HCT116 (cell line): ENCODE measurements at regions not wholly inside any gene's neighbourhood (a gene's known extent, or its start where the extent isn't known, plus 50 kb on each side); places are given as distances from the start of the nearest gene placed in this dataset.

Experiments
- ATAC-seq: fragments of 200-7000 bp; cut with Tn5 transposase; 2 replicates; pipeline ENCODE4 v1.9.1; 2020; ENCODE audit warnings: mild to moderate bottlenecking, moderate library complexity
- BruUV-seq: library from RNA; stranded (reverse); fragments of 400-500 nt; replicated peaks from 2 replicates; lab custom pipeline; 2021; lab: Mats Ljungman, UMichigan
- CTCF ChIA-PET: fragments of 300-600 bp; sonication (Branson Sonifier 250); formaldehyde crosslinking; loops from one replicate; lab custom pipeline; 2021; ENCODE audit warnings: antibody characterized with exemption; lab: Charles Lee
- POLR2A ChIA-PET: fragments of 300-600, 350-600 bp; sonication (Branson Sonifier 250); formaldehyde crosslinking; loops from one replicate; lab custom pipeline; 2021; ENCODE audit warnings: antibody characterized with exemption; lab: Charles Lee
- RAD21 ChIA-PET, 2 experiments: fragments of 300-600 bp; sonication (Branson Sonifier 250); formaldehyde crosslinking; loops; one replicate each; lab custom pipeline; 2023; ENCODE audit warnings: low total read pairs in 2 of 2; ENCODE audit not compliant: uncharacterized antibody in 2 of 2, unreplicated experiment in 2 of 2, low non-redundant PET in 1 of 2; lab: Charles Lee
- DNase-seq: peaks from one replicate; pipeline ENCODE4 v3.0.0-alpha.2; 2010; ENCODE audit warnings: low read depth, low spot score
- H2AFZ ChIP-seq: fragments of 200-600 bp; shearing (Covaris generic), sonication (generic); 2 replicates; pipeline ENCODE4 v1.6.1; 2017; ENCODE audit warnings: low read depth, mixed run types, mixed read lengths, antibody characterized with exemption, low read length; ENCODE audit not compliant: poor library complexity, severe bottlenecking
- H3K27ac ChIP-seq: 2 replicates; pipeline ENCODE4 v1.5.1; 2012; ENCODE audit warnings: low read depth, low read length
- H3K27me3 ChIP-seq: fragments of 200-600 bp; sonication (generic); 2 replicates; pipeline ENCODE4 v1.6.1; 2016; ENCODE audit warnings: mixed run types, low read length, mixed read lengths; ENCODE audit not compliant: insufficient read depth
- H3K36me3 ChIP-seq, 2 experiments: fragments of 200-500 bp in 1 of 2; fragments of 200-600 bp in 1 of 2; sonication (Bioruptor generic) in 1 of 2; sonication (generic) in 1 of 2; 2 replicates each; pipeline versions ENCODE4 v1.5.1 to v1.6.1; 2014 to 2016; ENCODE audit warnings: low read length in 2 of 2, inconsistent platforms in 1 of 2, mixed read lengths in 1 of 2, mixed run types in 1 of 2; ENCODE audit not compliant: insufficient read depth in 2 of 2, control insufficient read depth in 1 of 2
- H3K4me1 ChIP-seq, 2 experiments: fragments of 200-600 bp in 1 of 2; sonication (generic) in 1 of 2; 2 replicates each; pipeline versions ENCODE4 v1.5.1 to v1.6.1; 2012 to 2017; ENCODE audit warnings: low read length in 2 of 2, inconsistent platforms in 1 of 2, mild to moderate bottlenecking in 1 of 2, mixed read lengths in 1 of 2, mixed run types in 1 of 2, moderate library complexity in 1 of 2; ENCODE audit not compliant: insufficient read depth in 2 of 2, control insufficient read depth in 1 of 2
- H3K4me2 ChIP-seq: fragments of 200-600 bp; sonication (generic); 2 replicates; pipeline ENCODE4 v1.6.1; 2017; ENCODE audit warnings: mixed run types, low read length, mixed read lengths
- H3K4me3 ChIP-seq, 2 experiments: fragments of 200-600 bp in 1 of 2; sonication (generic) in 1 of 2; replicated peaks in 1 of 2; 2 replicates each; pipeline ENCODE4 v1.5.1; 2011 to 2016; ENCODE audit warnings: low read length in 2 of 2, control low read depth in 1 of 2, low read depth in 1 of 2, mild to moderate bottlenecking in 1 of 2, mixed read lengths in 1 of 2, mixed run types in 1 of 2
- H3K79me2 ChIP-seq: fragments of 200-600 bp; sonication (generic); 2 replicates; pipeline ENCODE4 v1.6.1; 2017; ENCODE audit warnings: mild to moderate bottlenecking, mixed run types, low read length, moderate library complexity, mixed read lengths; ENCODE audit not compliant: insufficient read depth
- H3K9ac ChIP-seq: fragments of 200-600 bp; sonication (generic); 2 replicates; pipeline ENCODE4 v1.6.1; 2016; ENCODE audit warnings: low read length, mixed read lengths
- H3K9me2 ChIP-seq: fragments of 200-600 bp; sonication (generic), shearing (Covaris generic); 2 replicates; pipeline ENCODE4 v1.6.1; 2017; ENCODE audit warnings: mixed run types, mild to moderate bottlenecking, moderate library complexity; ENCODE audit not compliant: insufficient read depth
- H3K9me3 ChIP-seq, 2 experiments: fragments of 200-500 bp in 1 of 2; fragments of 200-600 bp in 1 of 2; sonication (Bioruptor generic) in 1 of 2; sonication (generic) in 1 of 2; 2 replicates each; pipeline ENCODE4 v1.6.1; 2014 to 2017; ENCODE audit warnings: low read length in 2 of 2, mixed read lengths in 2 of 2, inconsistent platforms in 1 of 2, low read depth in 1 of 2, mild to moderate bottlenecking in 1 of 2, mixed run types in 1 of 2, moderate library complexity in 1 of 2; ENCODE audit not compliant: control insufficient read depth in 1 of 2, insufficient read depth in 1 of 2
- H4K20me1 ChIP-seq: fragments of 200-600 bp; sonication (generic), shearing (Covaris generic); 2 replicates; pipeline ENCODE4 v1.6.1; 2017; ENCODE audit warnings: mixed run types, mild to moderate bottlenecking, moderate library complexity; ENCODE audit not compliant: insufficient read depth
- CBX3 ChIP-seq: IDR thresholded peaks from 2 replicates; pipeline ENCODE4 v1.6.1; 2012; ENCODE audit warnings: low read depth
- CEBPB ChIP-seq: IDR thresholded peaks from 2 replicates; pipeline ENCODE4 v1.6.1; 2012; ENCODE audit warnings: low read depth
- CTCF ChIP-seq, 3 experiments: fragments of 200-600 bp in 1 of 3; sonication (generic) in 1 of 3; IDR thresholded peaks in 2 of 3; conservative IDR thresholded peaks in 1 of 3; 2 replicates each; pipeline ENCODE4 v1.5.1; 2012 to 2017; ENCODE audit warnings: low read depth in 2 of 3, low read length in 2 of 3, antibody characterized with exemption in 1 of 3, borderline replicate concordance in 1 of 3, control low read depth in 1 of 3, mild to moderate bottlenecking in 1 of 3, mixed read lengths in 1 of 3, mixed run types in 1 of 3, moderate library complexity in 1 of 3; ENCODE audit not compliant: insufficient read depth in 1 of 3
- EGR1 ChIP-seq: IDR thresholded peaks from 2 replicates; pipeline ENCODE4 v1.6.1; 2012; ENCODE audit warnings: low read depth
- ELF1 ChIP-seq: IDR thresholded peaks from 2 replicates; pipeline ENCODE4 v1.6.1; 2012; ENCODE audit warnings: low read depth, borderline replicate concordance
- EZH2 ChIP-seq: fragments of 200-600 bp; sonication (generic); IDR thresholded peaks from 2 replicates; pipeline ENCODE4 v1.6.1; 2017; ENCODE audit warnings: antibody characterized with exemption, mixed run types
- EZH2phosphoT487 ChIP-seq: fragments of 200-600 bp; IDR thresholded peaks from 2 replicates; pipeline ENCODE4 v1.6.1; 2018; ENCODE audit warnings: antibody characterized with exemption, borderline replicate concordance
- FOSL1 ChIP-seq: IDR thresholded peaks from 2 replicates; pipeline ENCODE4 v1.6.1; 2012; ENCODE audit warnings: low read depth
- POLR2A ChIP-seq: IDR thresholded peaks from 2 replicates; pipeline ENCODE4 v1.7.0; 2011; ENCODE audit warnings: borderline replicate concordance; ENCODE audit not compliant: insufficient read depth, insufficient read length; ENCODE audit errors: extremely low read depth
- POLR2AphosphoS5 ChIP-seq: IDR thresholded peaks from 2 replicates; pipeline ENCODE4 v1.6.1; 2011; ENCODE audit warnings: mild to moderate bottlenecking, low read depth, low read length, moderate library complexity
- RAD21 ChIP-seq: IDR thresholded peaks from 2 replicates; pipeline ENCODE4 v1.6.1; 2012; ENCODE audit warnings: low read depth, mild to moderate bottlenecking
- SP1 ChIP-seq: IDR thresholded peaks from 2 replicates; pipeline ENCODE4 v1.6.1; 2012; ENCODE audit warnings: low read depth
- SRF ChIP-seq: IDR thresholded peaks from 2 replicates; pipeline ENCODE4 v1.6.1; 2012; ENCODE audit warnings: low read depth
- TCF7L2 ChIP-seq: IDR thresholded peaks from 2 replicates; pipeline ENCODE4 v1.7.0; 2011; ENCODE audit warnings: borderline replicate concordance, inconsistent platforms; ENCODE audit not compliant: insufficient read depth, insufficient read length; ENCODE audit errors: extremely low read depth
- YY1 ChIP-seq: IDR thresholded peaks from 2 replicates; pipeline ENCODE4 v1.6.1; 2011; ENCODE audit warnings: low read length, low read depth, moderate library complexity, mild to moderate bottlenecking; ENCODE audit not compliant: insufficient replicate concordance; ENCODE audit errors: extremely low read depth
- ZFX ChIP-seq: fragments of 450-650 bp; IDR thresholded peaks from 2 replicates; pipeline ENCODE4 v1.6.1; 2017
- ZNF274 ChIP-seq: fragments of 200-500 bp; sonication (Bioruptor generic); IDR thresholded peaks from 2 replicates; pipeline ENCODE4 v1.6.1; 2014; ENCODE audit warnings: mild to moderate bottlenecking, low read depth, low read length, inconsistent platforms
- intact Hi-C: fragments of 100-400 bp; cut with micrococcal nuclease; formaldehyde crosslinking; loops from 2 replicates; pipeline ENCODE4 v1.10.0; 2022

GRCh38 chr20:43829951-43830690 lies 84.5 kb upstream of the TOX2 start:
- ChIA-PET RAD21 (no interaction called here), POLR2A (no interaction called here), CTCF (interaction anchor here (0.9 kb wide), 1 partner anchor 10 kb away, joined by 3 read pairs; no protein-coding TSS in a partner anchor)
- H4K20me1 ChIP-seq: no peaks in the 10 kb centered on the region
- H3K9ac ChIP-seq: no peak overlapping the region
- no peaks in the 10 kb centered on the region for H3K79me2 ChIP-seq
- no peaks in the 10 kb centered on the region for H3K36me3 ChIP-seq
- no peak for TF ChIP-seq EZH2phosphoT487
- no peak for TF ChIP-seq TCF7L2
- no peak for TF ChIP-seq POLR2AphosphoS5
- no peak for TF ChIP-seq ELF1
- TF ChIP-seq RAD21: no peak
- no peak for TF ChIP-seq SRF
- TF ChIP-seq SP1: no peak
- no peak for ATAC-seq
- intact Hi-C loops: no loop called here
- H3K9me3 ChIP-seq: no peaks in the 10 kb centered on the region
- H3K4me2 ChIP-seq: no peak overlapping the region
- no peaks in the 10 kb centered on the region for H3K9me2 ChIP-seq
- no peak overlapping the region for H3K27ac ChIP-seq
- H3K4me3 ChIP-seq: no peak overlapping the region
- no peak for DNase-seq
- BruUV-seq: no TSS peak
- H3K27me3 ChIP-seq: no peaks in the 10 kb centered on the region
- H2AFZ ChIP-seq: no peak overlapping the region
- no peaks in the 10 kb centered on the region for H3K4me1 ChIP-seq

- intact Hi-C loops: no loop called here
- RAD21 ChIA-PET: no interaction called here
- no peak overlapping the region for H3K9ac ChIP-seq
- no peaks in the 10 kb centered on the region for H3K9me3 ChIP-seq
- DNase-seq (no peak), ATAC-seq (no peak)
- no peak overlapping the region for H3K4me3 ChIP-seq
- H4K20me1 ChIP-seq: no peaks in the 10 kb centered on the region
- no peaks in the 10 kb centered on the region for H3K9me2 ChIP-seq
- H3K27ac ChIP-seq: no peak overlapping the region
- H2AFZ ChIP-seq: no peak overlapping the region
- CTCF ChIA-PET: no interaction called here
- BruUV-seq: no TSS peak
- no peak overlapping the region for H3K4me2 ChIP-seq
- H3K79me2 ChIP-seq: no peaks in the 10 kb centered on the region
- no peaks in the 10 kb centered on the region for H3K36me3 ChIP-seq
- POLR2A ChIA-PET: no interaction called here
- H3K4me1 ChIP-seq: no peaks in the 10 kb centered on the region
- no peaks in the 10 kb centered on the region for H3K27me3 ChIP-seq
- no peak for TF ChIP-seq RAD21
- TF ChIP-seq EGR1: no peak
- TF ChIP-seq YY1: no peak
- TF ChIP-seq POLR2AphosphoS5: no peak
- no peak for TF ChIP-seq TCF7L2
- TF ChIP-seq POLR2A: no peak
- no peak for TF ChIP-seq CTCF (IDR thresholded peaks at IDR 0.05 in 2 of 3, conservative IDR thresholded peaks at IDR 0.05 in 1 of 3; ENCODE audit: borderline replicate concordance in 1 of 3, insufficient read depth in 1 of 3, low read depth in 2 of 3, low read length in 2 of 3)
- TF ChIP-seq ZFX: no peak
- TF ChIP-seq EZH2: no peak
- no peak for TF ChIP-seq CBX3
- no peak for TF ChIP-seq FOSL1
- TF ChIP-seq ZNF274: no peak
- no peak for TF ChIP-seq CEBPB
Observed at GRCh38 chr20:43827940-43828562, 86.6 kb upstream of the TOX2 start.
